ENCODE measurements at regions not wholly inside any gene's neighbourhood (a gene's known extent, or its start where the extent isn't known, plus 50 kb on each side); places are given as distances from the start of the nearest gene placed in this dataset.

DNA sequence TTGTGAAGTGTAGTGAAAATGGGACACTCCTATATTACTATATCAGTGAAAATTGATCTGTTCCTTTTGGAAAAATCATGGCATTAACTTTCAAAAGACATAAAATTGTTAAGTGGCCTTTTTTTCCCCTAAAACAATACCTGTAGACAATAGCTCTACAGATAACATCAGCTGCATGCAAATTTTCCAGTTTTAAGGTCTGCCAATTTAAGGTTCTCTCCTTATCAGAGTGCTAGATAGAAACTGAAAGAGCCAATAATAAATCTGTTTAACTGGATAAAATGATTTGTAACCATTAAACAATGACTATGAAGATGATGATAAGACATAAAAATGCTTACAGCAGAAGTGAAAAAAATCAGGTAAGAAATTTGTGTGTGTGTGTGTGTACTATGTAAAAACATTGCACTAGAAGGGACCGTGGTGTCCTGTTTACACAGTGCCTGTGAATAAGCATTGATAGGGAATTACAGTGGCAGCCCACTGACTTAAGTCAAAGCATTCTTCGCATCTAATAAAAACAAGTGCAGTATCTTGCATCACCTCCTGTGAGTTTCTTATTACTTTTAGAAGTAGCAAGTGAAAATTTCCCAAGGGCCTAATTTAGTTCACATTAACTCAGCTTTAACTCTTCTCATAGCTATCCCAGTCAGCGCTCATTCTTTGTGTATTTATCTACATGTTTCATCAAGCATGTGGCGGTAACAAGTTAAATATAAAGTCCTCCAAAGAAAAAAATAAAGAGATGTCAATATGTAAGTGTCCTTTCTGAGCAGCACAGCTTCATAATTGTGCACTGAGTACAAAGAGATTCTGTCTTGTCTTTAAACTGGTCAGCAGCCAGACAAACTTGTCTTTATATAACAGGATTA, 261.9 kb downstream of the ARL4A start:
- Histone ChIP-seq H3K79me2 (replicated peaks; ENCODE audit: insufficient read depth) (no peaks in the 10 kb centered on the region), H3K4me2 (no peak overlapping the region), H3K27ac (ENCODE audit: low read depth) (no peak overlapping the region), H3K27me3 (ENCODE audit: insufficient read depth) (no peaks in the 10 kb centered on the region), H3K4me1 (ENCODE audit: insufficient read depth) (peaks cover 9% of the 10 kb centered on the region; the same call in 1 of the 2 replicates), H3K4me3 (no peak overlapping the region), H4K20me1 (replicated peaks; ENCODE audit: insufficient read depth) (no peaks in the 10 kb centered on the region), H3K36me3 (ENCODE audit: insufficient read depth) (no peaks in the 10 kb centered on the region), H2AFZ (peak overlapping the region; percentile 3; the same call in 1 of the 2 replicates), H3K9me2 (ENCODE audit: insufficient read depth) (no peaks in the 10 kb centered on the region), H3F3A (replicated peaks; ENCODE audit: low read depth) (no peaks in the 10 kb centered on the region)
- H3K27me3 Mint-ChIP-seq (ENCODE audit: insufficient read depth, low read depth, poor library complexity): no peaks in the 10 kb centered on the region
- no peaks in the 10 kb centered on the region for H3K36me3 Mint-ChIP-seq (ENCODE audit: low read depth)
- no peak for DNase-seq (ENCODE audit: low spot score)
- no peak; the same call in 2 of the 3 replicates for ATAC-seq
- TF ChIP-seq, protein P1, sequence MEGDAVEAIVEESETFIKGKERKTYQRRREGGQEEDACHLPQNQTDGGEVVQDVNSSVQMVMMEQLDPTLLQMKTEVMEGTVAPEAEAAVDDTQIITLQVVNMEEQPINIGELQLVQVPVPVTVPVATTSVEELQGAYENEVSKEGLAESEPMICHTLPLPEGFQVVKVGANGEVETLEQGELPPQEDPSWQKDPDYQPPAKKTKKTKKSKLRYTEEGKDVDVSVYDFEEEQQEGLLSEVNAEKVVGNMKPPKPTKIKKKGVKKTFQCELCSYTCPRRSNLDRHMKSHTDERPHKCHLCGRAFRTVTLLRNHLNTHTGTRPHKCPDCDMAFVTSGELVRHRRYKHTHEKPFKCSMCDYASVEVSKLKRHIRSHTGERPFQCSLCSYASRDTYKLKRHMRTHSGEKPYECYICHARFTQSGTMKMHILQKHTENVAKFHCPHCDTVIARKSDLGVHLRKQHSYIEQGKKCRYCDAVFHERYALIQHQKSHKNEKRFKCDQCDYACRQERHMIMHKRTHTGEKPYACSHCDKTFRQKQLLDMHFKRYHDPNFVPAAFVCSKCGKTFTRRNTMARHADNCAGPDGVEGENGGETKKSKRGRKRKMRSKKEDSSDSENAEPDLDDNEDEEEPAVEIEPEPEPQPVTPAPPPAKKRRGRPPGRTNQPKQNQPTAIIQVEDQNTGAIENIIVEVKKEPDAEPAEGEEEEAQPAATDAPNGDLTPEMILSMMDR (conservative IDR thresholded peaks at IDR 0.05; ENCODE audit: low read depth in 2 of 2): no peak
- TF ChIP-seq, protein P2, sequence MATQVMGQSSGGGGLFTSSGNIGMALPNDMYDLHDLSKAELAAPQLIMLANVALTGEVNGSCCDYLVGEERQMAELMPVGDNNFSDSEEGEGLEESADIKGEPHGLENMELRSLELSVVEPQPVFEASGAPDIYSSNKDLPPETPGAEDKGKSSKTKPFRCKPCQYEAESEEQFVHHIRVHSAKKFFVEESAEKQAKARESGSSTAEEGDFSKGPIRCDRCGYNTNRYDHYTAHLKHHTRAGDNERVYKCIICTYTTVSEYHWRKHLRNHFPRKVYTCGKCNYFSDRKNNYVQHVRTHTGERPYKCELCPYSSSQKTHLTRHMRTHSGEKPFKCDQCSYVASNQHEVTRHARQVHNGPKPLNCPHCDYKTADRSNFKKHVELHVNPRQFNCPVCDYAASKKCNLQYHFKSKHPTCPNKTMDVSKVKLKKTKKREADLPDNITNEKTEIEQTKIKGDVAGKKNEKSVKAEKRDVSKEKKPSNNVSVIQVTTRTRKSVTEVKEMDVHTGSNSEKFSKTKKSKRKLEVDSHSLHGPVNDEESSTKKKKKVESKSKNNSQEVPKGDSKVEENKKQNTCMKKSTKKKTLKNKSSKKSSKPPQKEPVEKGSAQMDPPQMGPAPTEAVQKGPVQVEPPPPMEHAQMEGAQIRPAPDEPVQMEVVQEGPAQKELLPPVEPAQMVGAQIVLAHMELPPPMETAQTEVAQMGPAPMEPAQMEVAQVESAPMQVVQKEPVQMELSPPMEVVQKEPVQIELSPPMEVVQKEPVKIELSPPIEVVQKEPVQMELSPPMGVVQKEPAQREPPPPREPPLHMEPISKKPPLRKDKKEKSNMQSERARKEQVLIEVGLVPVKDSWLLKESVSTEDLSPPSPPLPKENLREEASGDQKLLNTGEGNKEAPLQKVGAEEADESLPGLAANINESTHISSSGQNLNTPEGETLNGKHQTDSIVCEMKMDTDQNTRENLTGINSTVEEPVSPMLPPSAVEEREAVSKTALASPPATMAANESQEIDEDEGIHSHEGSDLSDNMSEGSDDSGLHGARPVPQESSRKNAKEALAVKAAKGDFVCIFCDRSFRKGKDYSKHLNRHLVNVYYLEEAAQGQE (IDR thresholded peaks at IDR 0.05; ENCODE audit: unreplicated experiment): no peak
- TF ChIP-seq ZNF114 (CRISPR knock-in tag; IDR thresholded peaks at IDR 0.05): no peak
- TF ChIP-seq NANOG (IDR thresholded peaks at IDR 0.05; ENCODE audit: borderline replicate concordance): no peak
- TF ChIP-seq POLR2AphosphoS5 (IDR thresholded peaks at IDR 0.05; ENCODE audit: low read depth): no peak
- no peak for TF ChIP-seq STAT1 (IDR thresholded peaks at IDR 0.05; ENCODE audit: unreplicated experiment)
- TF ChIP-seq, protein P3, sequence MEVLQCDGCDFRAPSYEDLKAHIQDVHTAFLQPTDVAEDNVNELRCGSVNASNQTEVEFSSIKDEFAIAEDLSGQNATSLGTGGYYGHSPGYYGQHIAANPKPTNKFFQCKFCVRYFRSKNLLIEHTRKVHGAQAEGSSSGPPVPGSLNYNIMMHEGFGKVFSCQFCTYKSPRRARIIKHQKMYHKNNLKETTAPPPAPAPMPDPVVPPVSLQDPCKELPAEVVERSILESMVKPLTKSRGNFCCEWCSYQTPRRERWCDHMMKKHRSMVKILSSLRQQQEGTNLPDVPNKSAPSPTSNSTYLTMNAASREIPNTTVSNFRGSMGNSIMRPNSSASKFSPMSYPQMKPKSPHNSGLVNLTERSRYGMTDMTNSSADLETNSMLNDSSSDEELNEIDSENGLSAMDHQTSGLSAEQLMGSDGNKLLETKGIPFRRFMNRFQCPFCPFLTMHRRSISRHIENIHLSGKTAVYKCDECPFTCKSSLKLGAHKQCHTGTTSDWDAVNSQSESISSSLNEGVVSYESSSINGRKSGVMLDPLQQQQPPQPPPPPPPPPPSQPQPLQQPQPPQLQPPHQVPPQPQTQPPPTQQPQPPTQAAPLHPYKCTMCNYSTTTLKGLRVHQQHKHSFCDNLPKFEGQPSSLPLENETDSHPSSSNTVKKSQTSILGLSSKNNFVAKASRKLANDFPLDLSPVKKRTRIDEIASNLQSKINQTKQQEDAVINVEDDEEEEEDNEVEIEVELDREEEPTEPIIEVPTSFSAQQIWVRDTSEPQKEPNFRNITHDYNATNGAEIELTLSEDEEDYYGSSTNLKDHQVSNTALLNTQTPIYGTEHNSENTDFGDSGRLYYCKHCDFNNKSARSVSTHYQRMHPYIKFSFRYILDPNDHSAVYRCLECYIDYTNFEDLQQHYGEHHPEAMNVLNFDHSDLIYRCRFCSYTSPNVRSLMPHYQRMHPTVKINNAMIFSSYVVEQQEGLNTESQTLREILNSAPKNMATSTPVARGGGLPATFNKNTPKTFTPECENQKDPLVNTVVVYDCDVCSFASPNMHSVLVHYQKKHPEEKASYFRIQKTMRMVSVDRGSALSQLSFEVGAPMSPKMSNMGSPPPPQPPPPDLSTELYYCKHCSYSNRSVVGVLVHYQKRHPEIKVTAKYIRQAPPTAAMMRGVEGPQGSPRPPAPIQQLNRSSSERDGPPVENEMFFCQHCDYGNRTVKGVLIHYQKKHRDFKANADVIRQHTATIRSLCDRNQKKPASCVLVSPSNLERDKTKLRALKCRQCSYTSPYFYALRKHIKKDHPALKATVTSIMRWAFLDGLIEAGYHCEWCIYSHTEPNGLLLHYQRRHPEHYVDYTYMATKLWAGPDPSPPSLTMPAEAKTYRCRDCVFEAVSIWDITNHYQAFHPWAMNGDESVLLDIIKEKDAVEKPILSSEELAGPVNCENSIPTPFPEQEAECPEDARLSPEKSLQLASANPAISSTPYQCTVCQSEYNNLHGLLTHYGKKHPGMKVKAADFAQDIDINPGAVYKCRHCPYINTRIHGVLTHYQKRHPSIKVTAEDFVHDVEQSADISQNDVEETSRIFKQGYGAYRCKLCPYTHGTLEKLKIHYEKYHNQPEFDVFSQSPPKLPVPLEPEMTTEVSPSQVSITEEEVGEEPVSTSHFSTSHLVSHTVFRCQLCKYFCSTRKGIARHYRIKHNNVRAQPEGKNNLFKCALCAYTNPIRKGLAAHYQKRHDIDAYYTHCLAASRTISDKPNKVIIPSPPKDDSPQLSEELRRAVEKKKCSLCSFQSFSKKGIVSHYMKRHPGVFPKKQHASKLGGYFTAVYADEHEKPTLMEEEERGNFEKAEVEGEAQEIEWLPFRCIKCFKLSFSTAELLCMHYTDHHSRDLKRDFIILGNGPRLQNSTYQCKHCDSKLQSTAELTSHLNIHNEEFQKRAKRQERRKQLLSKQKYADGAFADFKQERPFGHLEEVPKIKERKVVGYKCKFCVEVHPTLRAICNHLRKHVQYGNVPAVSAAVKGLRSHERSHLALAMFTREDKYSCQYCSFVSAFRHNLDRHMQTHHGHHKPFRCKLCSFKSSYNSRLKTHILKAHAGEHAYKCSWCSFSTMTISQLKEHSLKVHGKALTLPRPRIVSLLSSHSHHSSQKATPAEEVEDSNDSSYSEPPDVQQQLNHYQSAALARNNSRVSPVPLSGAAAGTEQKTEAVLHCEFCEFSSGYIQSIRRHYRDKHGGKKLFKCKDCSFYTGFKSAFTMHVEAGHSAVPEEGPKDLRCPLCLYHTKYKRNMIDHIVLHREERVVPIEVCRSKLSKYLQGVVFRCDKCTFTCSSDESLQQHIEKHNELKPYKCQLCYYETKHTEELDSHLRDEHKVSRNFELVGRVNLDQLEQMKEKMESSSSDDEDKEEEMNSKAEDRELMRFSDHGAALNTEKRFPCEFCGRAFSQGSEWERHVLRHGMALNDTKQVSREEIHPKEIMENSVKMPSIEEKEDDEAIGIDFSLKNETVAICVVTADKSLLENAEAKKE (CRISPR knock-in tag; IDR thresholded peaks at IDR 0.05): no peak
- peak overlapping the region; percentile 66 for H3K27ac Mint-ChIP-seq
- no peaks in the 10 kb centered on the region for H3K9me3 Mint-ChIP-seq
- peaks cover 15% of the 10 kb centered on the region for H3K4me1 Mint-ChIP-seq
- no peak overlapping the region for H3K4me3 Mint-ChIP-seq

Data from GM23338 (cell line).